Endothelial cell of umbilical vein (primary cell): ENCODE measurements at regions not wholly inside any gene's neighbourhood (a gene's known extent, or its start where the extent isn't known, plus 50 kb on each side); places are given as distances from the start of the nearest gene placed in this dataset.

ENCODE experiments used
- CTCF ChIP-seq, 2 donors: IDR thresholded peaks; 1 replicate in 1 of 2; 2 replicates in 1 of 2; pipeline ENCODE4 v1.5.1; 2011; ENCODE audit warnings: low read length in 2 of 2, mild to moderate bottlenecking in 2 of 2, moderate library complexity in 2 of 2, control low read depth in 1 of 2, inconsistent platforms in 1 of 2, low read depth in 1 of 2; ENCODE audit not compliant: insufficient read depth in 1 of 2; ENCODE audit errors: extremely low read depth in 1 of 2
- EZH2 ChIP-seq: IDR thresholded peaks from 2 replicates; pipeline ENCODE4 v1.6.1; 2012; ENCODE audit warnings: borderline replicate concordance, low read depth, mild to moderate bottlenecking, moderate library complexity, low read length, inconsistent platforms; ENCODE audit not compliant: severe bottlenecking
- FOS ChIP-seq: IDR thresholded peaks from 2 replicates; pipeline ENCODE4 v1.6.1; 2011; ENCODE audit warnings: mild to moderate bottlenecking, low read length, moderate library complexity, borderline replicate concordance; ENCODE audit not compliant: insufficient read depth
- JUN ChIP-seq: IDR thresholded peaks from 2 replicates; pipeline ENCODE4 v1.6.1; 2011; ENCODE audit warnings: borderline replicate concordance, low read depth; ENCODE audit not compliant: insufficient read length, insufficient read depth
- MAX ChIP-seq: IDR thresholded peaks from 2 replicates; pipeline ENCODE4 v1.6.1; 2011; ENCODE audit not compliant: insufficient read depth, insufficient read length
- MYC ChIP-seq: IDR thresholded peaks from one replicate; pipeline ENCODE4 v1.6.1; 2011; ENCODE audit warnings: mild to moderate bottlenecking, low read depth, low read length
- POLR2A ChIP-seq: IDR thresholded peaks from 2 replicates; pipeline ENCODE4 v1.6.1; 2012; ENCODE audit warnings: low read depth, mild to moderate bottlenecking, control low read depth, low read length
- POLR2AphosphoS5 ChIP-seq: IDR thresholded peaks from 2 replicates; pipeline ENCODE4 v1.6.1; 2012; ENCODE audit warnings: low read depth, mild to moderate bottlenecking, control low read depth, low read length, moderate library complexity; ENCODE audit not compliant: insufficient read depth

- no peak for TF ChIP-seq POLR2A
- no peak for TF ChIP-seq MYC
- no peak for TF ChIP-seq CTCF (IDR thresholded peaks at IDR 0.05; ENCODE audit: extremely low read depth in 1 of 2, insufficient read depth in 1 of 2, low read depth in 1 of 2, low read length in 2 of 2)
- no peak for TF ChIP-seq POLR2AphosphoS5
- no peak for TF ChIP-seq EZH2
- no peak for TF ChIP-seq FOS
- TF ChIP-seq MAX, result no peak
- no peak for TF ChIP-seq JUN
These were observed 132.5 kb downstream of the ZNF664 start for GRCh38 chr12:124105546-124105945.
